ENCODE measurements at regions not wholly inside any gene's neighbourhood (a gene's known extent, or its start where the extent isn't known, plus 50 kb on each side); places are given as distances from the start of the nearest gene placed in this dataset.

- DNase-seq: no peak
These were observed 144.3 kb upstream of the PCDH9 start for GRCh38 chr13:67374391-67374790.

GRCh38 chr13:67372868-67373464, 142.8 kb upstream of the PCDH9 start:
- no peak for DNase-seq

DNA sequence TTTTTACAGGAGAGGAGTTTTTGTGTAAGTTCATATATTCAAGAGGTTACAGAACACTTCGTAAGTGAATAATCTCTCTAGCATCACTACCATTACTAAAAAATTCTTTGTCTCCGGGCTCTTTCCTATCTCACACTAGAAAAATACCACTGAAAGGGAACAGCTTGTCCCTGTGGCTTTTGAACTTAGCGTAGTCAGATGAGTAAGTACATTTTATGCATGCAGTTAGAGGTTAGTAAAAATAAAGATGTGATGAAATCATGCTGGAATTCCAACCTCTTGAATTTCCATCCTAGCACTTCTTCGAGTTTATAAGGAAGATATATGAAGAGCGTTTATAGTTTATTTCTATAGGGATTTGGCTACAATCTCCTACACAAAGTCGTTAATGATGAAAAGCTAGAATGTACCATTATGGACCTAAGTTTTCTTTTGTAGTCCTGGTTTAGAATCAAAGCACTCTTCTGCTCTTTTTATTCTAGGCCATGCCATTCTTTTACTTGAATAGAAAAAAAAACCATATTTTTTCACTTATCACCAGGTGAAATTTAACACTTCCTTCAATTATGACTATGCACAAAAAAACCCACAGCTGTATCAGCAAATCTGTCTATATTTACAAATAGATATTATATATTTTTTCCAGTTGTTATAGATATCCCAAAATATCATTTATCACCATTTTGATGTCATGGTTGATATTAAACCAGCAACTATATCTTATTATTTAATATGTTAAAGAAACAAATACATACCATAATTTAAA, 139.9 kb upstream of the PCDH9 start:
- no peak for DNase-seq

DNA sequence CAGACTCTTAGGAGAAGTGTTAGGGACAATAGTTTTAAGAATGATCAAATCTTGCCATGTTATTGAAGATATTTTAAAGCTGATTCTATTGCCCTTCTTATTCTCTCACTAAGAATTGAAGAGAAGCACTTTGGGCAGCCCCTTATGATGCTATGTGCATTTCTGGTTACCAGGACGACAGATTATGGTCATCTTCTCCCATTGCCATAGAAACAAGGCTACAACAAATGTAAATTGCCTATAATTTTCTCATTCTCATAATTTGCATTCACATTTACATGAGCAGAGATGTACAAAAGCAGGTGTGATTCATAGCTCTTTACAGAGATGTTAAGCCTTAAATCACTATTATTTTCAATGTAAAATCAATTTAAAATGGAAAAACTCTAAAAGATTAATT, 137.3 kb upstream of the PCDH9 start:
- no peak for DNase-seq

DNA sequence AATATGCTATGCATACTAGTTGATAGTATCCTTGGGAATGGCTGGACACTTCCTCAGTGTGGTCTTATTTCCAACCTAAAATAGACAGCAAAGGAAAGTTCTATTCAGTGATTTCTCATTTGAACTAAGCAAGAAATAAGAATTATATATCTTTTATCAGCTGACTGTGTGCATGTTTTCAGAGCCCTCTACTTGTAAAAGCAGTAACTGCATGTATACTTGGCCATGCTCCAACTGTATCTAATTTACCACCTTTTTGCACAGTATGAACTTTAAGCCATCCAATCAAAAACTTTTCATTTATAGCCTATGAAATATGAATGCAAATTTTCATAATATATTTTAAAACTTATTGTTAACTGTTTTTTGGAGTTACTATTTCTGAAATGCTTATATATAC, 136.4 kb upstream of the PCDH9 start:
- DNase-seq: no peak

- DNase-seq: no peak
These were observed 125.8 kb upstream of the PCDH9 start for GRCh38 chr13:67355812-67356476.

DNA sequence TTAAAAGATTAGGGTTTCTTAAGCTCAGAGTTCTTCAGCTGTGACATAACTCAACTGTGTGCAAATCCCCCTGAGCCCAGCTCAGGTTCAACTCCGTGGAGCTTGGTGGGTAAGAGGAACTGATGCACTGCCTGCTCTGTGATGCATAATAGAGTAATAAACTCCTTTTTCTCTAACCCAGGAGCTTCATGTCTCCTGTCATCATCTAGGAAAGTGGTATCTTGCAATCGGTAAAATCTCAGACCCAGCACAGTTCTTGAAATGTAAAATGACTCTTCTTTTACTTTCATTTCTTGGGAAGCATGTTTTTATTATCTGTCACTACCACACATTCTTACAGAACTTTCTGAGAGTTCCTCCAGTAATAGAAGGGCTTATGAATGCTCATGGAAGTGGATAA, 123.8 kb upstream of the PCDH9 start:
- no peak for DNase-seq

- DNase-seq: no peak
These were observed 122.9 kb upstream of the PCDH9 start for GRCh38 chr13:67353031-67353430.

DNA sequence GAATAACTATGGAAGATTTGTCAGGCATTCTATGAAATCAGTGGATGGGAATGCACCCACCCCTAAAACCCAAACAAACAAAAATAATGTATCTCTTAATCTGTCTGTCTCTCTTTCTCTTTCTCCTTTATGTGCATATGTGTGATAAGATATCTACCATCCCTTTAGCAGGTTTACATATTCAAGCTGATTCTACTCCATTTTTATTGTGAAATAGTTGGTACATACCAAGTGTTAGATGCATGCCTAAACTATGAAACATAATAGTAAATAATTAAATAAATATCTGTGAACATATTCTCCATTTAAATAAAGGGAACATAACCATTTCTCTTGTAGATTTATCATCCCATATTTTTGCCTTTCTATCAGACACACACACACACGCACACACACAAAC, 121.8 kb upstream of the PCDH9 start:
- no peak for DNase-seq

- no peak for DNase-seq
These were observed 121.0 kb upstream of the PCDH9 start for GRCh38 chr13:67351114-67351513.

DNA sequence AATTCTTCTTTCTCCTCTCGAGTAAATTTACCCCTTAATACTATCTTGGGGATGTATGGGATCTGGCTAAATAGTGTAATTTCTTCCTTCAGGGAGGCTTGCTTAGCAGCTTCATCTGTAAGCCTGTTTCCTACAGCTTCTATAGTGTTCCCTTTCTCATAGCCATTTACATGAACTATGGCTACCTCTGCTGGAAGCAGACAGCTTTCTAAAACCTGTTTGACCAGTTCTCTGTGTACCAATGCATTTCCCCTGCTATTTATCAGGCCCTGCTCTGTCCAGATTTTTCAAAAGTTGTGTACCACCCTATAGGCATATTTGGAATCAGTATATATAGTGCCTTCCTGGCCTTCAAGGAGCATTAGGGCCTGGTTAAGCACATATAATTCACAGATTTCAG, 113.6 kb upstream of the PCDH9 start:
- no peak for DNase-seq

GRCh38 chr13:67341406-67341805, 111.3 kb upstream of the PCDH9 start:
- DNase-seq: no peak

GRCh38 chr13:67330149-67330548, 100.0 kb upstream of the PCDH9 start:
- no peak for DNase-seq

- DNase-seq: no peak
These were observed 98.8 kb upstream of the PCDH9 start for GRCh38 chr13:67328895-67329294.

DNA sequence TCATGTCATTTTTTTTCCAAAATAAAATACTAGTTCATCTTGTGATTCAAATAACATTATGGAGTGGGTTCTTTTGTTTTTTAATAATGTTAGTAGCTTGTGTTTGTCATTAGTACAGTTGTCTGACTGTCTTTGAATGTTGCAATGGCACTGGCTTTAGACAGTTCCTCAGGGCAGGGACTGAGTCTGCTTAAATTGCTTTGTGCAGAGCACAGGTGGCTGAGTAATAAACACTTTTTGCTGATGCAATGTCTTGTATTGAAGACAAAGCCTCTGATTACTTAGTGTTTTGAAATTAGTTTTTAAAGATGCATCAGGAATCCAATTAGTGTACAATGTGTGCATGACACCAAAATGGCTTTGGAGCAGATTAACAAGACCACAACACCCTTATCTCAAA, 88.7 kb upstream of the PCDH9 start:
- DNase-seq: no peak

DNA sequence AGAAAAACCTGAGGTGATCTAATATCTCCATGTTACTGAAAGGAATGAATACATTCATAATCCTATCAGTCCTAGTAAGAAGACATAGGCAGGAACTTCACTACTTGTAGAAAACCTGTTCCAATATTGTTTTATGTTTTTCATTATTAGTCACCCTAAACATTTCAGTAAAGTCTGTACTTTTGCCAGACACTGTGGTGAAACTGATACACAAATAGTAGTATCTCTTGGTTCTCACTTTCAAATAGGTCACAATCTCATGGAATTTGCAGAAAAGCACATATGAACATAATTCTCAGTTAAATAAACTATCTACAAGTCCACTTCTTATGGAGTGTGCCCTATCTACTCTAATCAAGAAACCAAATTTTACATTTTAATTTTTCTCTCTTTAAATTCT, 88.3 kb upstream of the PCDH9 start:
- DNase-seq: no peak

DNA sequence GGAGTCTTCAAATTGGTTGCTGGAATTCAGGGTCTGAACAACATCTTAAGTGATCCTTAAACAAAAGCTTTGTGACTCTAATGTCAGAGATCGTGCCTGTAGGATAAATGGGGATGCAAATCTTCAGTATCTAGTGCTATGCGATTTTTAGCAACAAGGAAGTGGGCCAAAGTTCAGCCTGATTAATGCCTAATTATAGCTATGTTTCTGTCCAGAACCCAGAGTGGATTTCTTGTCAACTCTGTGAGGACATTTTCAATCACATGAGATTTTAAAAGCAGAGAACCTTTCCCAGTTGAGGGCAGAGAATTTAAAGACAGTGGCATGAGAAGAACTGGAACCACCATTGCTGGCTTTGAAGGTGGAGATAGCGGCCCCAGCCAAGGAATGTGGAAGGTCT, 84.3 kb upstream of the PCDH9 start:
- DNase-seq: no peak

- no peak for DNase-seq
These were observed 78.1 kb upstream of the PCDH9 start for GRCh38 chr13:67308004-67308772.

- no peak for DNase-seq
These were observed 76.6 kb upstream of the PCDH9 start for GRCh38 chr13:67306742-67307141.

- no peak for DNase-seq
These were observed 73.7 kb upstream of the PCDH9 start for GRCh38 chr13:67303661-67304333.

GRCh38 chr13:67299751-67300150, 69.6 kb upstream of the PCDH9 start:
- DNase-seq: peak; percentile 33

DNA sequence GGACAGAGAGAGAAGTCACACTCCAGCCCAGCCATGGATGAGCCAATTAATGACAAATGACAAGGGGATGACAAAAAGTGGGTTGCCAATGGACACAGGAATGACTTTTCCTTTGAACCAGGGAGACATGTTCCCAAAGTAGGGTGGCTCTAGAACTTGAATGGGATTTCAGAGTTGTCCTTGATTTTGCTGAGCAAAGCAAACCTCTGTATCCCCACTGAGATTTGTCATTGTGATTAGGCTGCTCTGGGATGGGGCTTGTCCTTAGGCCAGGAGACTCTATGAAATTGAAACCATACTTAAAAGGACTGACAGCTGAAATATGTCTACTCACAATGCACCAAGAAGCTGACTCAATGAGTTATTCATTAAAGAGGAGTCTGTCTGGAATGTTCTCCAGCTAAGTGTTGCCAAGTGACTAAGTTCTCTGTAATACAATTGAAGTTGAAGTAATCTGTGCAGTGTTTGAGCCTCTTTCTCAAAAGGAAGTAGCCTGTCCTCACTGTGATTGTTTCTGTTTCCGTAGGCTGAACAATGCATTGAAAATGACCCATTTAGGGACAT, 69.0 kb upstream of the PCDH9 start:
- peak; percentile 10 for DNase-seq

DNA sequence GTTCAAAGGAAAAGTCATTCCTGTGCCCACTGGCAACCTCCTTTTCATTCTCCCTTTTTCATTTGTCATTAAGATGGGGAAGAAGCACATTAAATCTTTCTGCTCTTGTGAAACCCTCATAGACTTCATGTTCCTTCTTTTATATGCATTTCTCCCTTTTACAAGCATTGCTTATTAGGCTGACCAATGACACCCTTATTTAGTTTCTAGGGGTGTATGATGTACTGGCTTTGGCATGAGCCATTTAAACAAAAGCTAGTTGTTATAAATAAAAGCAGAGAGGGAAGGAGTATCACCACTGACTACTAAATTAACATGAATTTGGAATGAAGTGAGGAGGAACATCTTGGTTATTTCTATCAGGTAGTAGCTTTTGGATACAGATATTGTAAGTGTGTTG, 68.2 kb upstream of the PCDH9 start:
- DNase-seq: no peak

All from NCI-H446 treated with DMSO at 0.1 percent for 48 hours (cell line).